HG03520 (cell line): ENCODE measurements at regions not wholly inside any gene's neighbourhood (a gene's known extent, or its start where the extent isn't known, plus 50 kb on each side); places are given as distances from the start of the nearest gene placed in this dataset.
"Not testable (repeated sequence)": the region's sequence is repeated elsewhere in the genome, so short reads cannot be mapped to it uniquely, and the experiment has no call there.

ENCODE experiments used
- ATAC-seq: cut with Tn5 transposase; IDR thresholded peaks from one replicate; pipeline ENCODE4 v1.9.1; 2021; ENCODE audit warnings: mild to moderate bottlenecking, moderate library complexity; ENCODE audit not compliant: unreplicated experiment

DNA sequence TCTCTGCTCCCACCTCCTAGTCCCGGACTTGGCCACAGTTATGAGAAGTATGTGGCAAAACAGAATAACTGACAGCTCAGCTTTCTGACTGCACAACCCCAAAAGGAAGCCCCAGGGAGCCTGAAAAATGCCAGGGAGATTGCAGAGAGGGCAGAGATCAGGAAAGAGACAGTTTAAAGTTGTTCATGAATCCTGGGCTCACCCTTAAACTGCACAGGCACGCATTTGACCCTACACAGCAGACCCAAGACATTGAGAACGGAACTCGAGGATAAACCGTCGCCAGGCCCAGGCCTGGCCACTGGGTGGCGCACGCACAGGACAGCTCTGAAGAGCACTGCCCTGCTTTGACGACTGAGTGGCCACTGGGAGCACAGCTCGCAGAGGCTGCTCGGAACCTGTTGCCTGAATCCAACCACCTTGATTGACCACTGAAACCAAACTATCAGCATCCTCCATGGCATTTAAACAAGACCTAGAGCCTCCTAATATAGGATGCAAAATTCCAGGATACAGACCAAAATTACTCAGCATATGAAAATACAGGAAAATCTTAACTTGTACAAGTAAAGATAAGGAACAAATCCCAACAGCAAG, 114.0 kb downstream of the C16orf95 start:
- ATAC-seq = no peak

DNA sequence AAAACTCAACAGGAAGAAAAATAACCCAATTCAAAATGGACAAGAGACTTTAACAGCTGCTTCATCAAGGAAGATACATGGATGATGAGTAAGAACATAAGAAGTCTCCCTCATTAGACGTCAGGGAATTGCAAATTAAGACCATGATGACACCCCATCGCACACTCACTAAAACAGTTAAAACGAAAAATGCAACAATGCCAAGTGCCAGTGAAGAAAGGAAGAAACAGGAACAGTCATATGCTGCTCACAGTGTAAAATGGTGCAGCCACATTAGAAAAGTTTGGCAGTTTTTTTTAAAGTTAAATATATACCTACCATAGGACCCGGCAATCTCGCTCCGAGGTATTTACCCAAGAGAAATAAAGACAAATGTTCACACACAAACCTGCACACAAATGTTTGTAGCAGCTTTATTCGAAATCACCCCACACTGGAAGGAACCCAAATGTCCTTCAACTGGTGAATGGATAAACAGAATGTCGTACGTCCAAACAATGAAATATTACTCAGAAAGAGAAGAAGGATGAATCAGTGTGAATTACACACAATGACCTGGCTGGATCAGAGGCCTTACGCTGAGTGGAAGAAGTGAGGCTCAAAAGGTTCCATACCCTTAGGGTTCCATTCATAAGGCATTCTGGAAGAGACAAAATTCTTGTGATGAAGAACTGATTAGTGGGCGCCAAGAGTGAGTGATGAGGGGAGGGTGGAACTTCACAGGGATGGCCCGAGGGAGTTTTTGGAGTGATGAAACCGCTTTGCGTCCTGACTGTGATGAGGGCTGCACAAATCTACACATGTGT, 110.3 kb downstream of the C16orf95 start:
- no peak for ATAC-seq

DNA sequence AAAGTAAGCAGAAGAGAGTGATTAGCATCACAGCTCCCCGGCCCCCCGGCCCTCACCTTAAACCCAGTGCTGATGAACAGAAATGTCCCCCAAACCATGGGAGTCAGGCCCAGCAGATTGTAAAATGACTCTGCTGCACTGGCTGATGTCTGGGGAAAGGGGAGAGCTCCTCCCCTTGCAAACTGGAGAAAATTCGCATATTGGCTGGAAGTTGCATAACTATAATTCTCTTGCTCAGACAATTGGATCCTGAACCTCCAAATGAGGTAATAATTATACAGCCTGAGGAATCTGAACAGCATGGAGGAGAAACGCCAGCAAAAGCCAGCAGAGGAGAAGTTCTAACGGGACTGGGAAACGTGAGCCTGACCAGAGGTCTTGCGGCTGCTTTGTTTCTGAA, 109.7 kb downstream of the C16orf95 start:
- ATAC-seq = no peak

DNA sequence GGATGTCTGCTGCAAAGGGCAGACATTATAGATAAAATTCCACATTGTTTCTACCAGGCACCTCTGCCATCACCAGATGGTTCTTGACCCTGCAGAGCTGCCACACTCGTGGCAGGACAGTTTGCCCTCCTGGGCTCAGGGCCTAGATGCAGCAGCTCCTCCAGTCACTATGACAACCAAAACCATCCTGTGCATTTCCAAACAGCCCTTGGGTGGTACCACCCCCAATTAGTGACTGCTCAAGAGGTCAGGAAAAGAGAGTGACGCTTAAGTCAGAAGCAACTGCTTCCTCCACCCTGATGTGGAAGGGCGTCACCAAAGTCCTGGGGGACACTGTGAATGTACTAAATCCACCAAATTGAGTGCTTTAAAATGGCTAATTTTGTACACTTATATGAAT, 109.2 kb downstream of the C16orf95 start:
- no peak for ATAC-seq

- ATAC-seq = not testable (repeated sequence)
These were observed 108.2 kb downstream of the C16orf95 start for GRCh38 chr16:87208968-87209367.

GRCh38 chr16:87209808-87210512, 107.2 kb downstream of the C16orf95 start:
- ATAC-seq = no peak

DNA sequence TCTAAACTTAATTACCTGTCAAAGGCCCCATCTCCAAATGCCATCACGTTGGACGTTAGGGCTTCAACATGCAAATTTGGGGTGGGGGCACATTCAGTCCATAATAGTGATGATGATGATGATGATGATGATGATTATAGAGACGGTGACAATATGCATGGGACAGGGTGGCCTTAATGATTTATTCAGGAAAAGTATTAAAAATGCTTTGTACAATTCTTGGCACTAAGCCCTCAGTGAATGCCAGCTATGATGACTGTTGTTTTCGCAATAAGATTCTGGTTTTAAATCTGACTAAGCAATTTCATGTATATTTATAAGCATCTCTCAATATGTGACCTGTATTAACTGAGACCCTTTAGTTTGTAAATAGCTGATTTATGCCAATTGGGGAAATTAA, 106.3 kb downstream of the C16orf95 start:
- ATAC-seq = no peak

DNA sequence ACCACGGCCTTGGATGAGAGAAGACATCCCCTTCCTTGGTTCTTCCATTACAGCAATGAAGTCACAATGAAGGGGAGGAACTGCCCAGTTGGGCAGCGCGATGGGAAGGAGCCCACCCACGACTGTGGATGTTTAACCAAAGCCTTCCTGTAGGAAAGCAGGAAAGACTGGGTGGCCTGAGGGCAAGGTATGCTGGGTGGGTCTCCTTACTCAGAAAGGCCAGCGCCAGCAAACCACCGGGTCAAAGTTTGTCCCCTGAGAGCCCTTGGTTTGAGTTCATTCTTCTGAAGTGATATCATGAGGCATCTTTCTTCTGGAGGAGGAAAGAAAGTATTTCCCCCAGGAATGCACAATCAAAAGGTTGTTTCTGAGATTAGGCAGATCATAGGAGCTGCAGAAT, 105.2 kb downstream of the C16orf95 start:
- ATAC-seq = no peak

GRCh38 chr16:87213536-87213935, 103.7 kb downstream of the C16orf95 start:
- ATAC-seq = no peak

GRCh38 chr16:87216148-87216840, 100.9 kb downstream of the C16orf95 start:
- no peak for ATAC-seq

DNA sequence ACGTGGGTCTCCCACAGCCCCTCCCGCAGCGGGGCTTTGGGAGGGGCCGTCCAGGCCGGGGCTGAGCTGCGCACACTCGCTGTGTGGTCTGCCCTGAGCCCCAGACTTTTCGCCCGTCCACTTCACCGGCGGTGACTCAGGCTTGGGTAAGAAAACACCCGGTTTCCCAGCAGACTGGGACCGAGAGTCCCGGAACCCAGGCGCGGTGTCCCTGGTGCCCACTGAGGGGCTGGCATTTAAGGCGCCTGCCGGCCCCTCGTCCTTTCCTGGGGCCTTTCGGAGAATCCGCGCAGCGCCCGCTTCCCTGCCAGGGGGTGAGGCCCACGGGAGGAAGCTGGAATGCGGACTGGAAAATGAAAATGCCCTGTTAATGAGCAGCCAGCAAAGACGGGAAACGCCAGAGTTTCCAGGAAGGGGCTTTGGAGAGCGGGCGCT, 100.3 kb downstream of the C16orf95 start:
- no peak for ATAC-seq

- not testable (repeated sequence) for ATAC-seq
These were observed 99.4 kb downstream of the C16orf95 start for GRCh38 chr16:87217802-87218201.

DNA sequence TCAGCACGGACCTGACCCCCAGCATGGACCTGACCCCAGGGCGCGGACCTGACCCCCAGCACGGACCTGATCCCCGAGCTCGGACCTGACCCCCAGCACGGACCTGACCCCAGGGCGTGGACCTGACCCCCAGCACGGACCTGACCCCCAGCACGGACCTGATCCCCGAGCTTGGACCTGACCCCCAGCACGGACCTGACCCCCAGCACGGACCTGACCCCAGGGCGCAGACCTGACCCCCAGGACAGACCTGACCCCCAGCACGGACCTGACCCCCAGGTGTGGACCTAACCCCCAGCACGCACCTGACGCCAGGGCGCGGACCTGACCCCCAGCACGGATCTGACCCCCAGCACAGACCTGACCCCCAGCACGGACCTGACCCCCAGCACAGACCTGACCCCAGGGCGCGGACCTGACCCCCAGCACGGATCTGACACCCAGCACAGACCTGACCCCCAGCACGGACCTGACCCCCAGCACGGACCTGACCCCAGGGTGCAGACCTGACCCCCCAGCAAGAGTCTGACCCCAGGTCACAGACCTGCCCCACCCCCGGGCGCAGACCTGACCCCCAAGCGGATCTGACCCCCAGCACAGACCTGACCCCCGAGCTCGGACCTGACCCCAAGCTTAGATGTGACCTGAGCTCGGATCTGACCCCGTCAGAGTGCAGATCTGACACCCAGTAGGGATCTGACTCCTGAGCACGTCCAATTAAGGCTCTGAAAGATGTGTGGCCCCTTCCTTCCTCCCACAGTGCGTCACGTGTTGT, 98.7 kb downstream of the C16orf95 start:
- ATAC-seq = no peak

DNA sequence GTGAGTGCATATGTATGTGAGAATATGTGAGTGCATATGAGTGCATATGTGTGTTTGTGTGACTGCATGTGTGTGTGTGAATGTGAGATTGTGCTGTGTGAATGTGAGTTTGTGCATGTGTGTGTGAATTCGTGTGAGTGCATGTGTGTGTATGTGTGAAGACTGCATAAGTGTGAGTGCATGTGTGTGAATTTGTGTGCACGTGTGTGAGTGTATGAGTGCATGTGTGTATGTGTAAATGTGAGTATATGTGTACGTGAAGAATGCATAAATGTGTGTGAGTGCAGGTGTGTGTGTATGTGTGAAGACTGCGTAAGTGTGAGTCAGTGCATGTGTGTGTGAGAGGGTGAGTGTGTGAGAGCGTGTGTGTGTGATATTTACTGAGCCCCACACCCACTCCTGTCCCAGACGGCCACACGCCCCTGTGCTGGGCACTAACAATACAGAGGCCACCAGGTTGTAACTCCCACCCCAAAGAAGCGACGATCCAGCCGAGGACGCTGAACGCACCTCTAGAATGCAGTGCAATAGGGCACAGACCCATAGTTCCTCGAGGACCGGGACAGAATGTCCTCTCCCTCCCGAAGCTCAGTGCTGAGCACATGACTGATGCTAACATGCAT, 97.8 kb downstream of the C16orf95 start:
- no peak for ATAC-seq

GRCh38 chr16:87221633-87222032, 95.6 kb downstream of the C16orf95 start:
- ATAC-seq = no peak

DNA sequence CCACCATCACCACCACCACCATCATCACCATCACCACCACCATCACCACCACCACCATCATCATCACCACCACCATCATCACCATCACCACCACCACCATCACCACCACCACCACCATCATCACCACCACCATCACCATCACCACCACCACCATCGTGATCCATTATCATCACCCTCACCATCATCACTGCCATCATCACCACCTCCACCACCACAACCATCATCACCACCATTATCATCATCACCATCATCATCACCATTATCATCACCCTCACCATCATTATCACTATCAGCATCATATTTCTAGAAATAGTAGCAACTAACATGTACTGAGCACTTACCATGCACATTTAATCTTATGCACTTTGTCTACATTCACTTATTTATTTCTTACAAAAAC, 94.9 kb downstream of the C16orf95 start:
- no peak for ATAC-seq

DNA sequence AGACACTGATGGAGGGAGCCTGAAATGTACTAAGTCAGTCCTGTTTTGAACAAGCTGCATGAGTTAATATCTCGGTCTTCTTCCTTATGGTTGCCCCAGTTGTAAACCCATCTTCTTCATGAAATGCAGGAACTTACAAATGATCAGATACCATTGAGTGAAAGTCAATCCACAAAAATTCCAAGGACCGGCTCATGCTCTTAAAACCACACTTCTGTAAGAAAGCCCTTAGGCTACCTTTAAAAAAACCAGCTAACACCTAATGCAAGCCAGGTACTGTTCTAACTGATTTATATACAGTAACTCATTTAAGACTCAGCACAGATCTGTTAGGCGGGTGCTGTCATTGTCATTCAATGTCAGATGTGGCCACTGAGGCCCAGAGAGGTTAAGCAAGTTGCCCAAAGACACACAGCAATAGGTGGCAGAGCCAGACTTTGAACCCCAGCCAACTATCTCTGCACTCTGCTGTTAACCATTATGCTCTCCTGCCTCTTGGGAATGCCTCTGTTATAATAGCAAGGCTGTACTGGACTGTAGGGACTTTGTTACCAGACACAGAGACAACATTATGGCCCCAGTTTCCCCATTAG, 93.4 kb downstream of the C16orf95 start:
- no peak for ATAC-seq

- ATAC-seq = no peak
These were observed 90.3 kb downstream of the C16orf95 start for GRCh38 chr16:87226926-87227295.

GRCh38 chr16:87227296-87227951, 89.8 kb downstream of the C16orf95 start:
- ATAC-seq = no peak
